OCI-M1 (cell line): ENCODE measurements at regions not wholly inside any gene's neighbourhood (a gene's known extent, or its start where the extent isn't known, plus 50 kb on each side); places are given as distances from the start of the nearest gene placed in this dataset.

Experiments used
- DNase-seq: peaks from one replicate; lab custom pipeline; 2025; lab: John Stamatoyannopoulos, UW

- DNase-seq = no peak
Observed at GRCh38 chr11:111091321-111091938, 154.1 kb upstream of the POU2AF2 start.

- DNase-seq = no peak
Observed at GRCh38 chr11:111089759-111090158, 155.8 kb upstream of the POU2AF2 start.

GRCh38 chr11:111088847-111089355 is 156.6 kb upstream of the POU2AF2 start:
- no peak for DNase-seq

GRCh38 chr11:111086058-111086457 is 159.5 kb upstream of the POU2AF2 start:
- no peak for DNase-seq

DNA sequence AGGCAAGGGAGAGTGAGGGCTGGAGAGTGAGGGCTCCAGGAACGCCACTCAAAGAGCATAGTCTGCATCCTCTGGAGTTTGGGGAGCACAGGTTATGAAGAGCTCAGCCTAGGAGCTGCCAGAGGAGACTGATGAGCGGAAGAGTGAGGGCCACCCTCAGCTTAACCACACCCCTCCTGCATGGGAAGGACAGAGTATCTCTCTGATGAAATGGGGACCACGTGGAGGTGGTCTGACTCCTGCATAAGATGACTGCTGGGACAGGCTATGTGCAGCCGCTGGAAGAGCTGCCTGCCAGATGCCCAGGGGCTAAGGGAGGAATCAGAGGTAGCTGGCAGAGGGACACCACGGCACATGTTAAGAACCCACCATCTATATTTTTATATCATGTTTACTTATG is 162.9 kb upstream of the POU2AF2 start:
- no peak for DNase-seq

- DNase-seq = no peak
Observed at GRCh38 chr11:111081021-111081511, 164.5 kb upstream of the POU2AF2 start.

GRCh38 chr11:111077530-111078322 is 167.8 kb upstream of the POU2AF2 start:
- DNase-seq = no peak

GRCh38 chr11:111069066-111069465 is 176.5 kb upstream of the POU2AF2 start:
- no peak for DNase-seq

- DNase-seq = no peak
Observed at GRCh38 chr11:111067994-111068393, 177.5 kb upstream of the POU2AF2 start.

- peak; percentile 23 for DNase-seq
Observed at GRCh38 chr11:111066846-111067245, 178.7 kb upstream of the POU2AF2 start.

GRCh38 chr11:111063726-111064517 is 181.6 kb upstream of the POU2AF2 start:
- no peak for DNase-seq

GRCh38 chr11:111062420-111062819 is 183.1 kb upstream of the POU2AF2 start:
- DNase-seq = no peak

GRCh38 chr11:111059726-111060125 is 185.8 kb upstream of the POU2AF2 start:
- no peak for DNase-seq

- no peak for DNase-seq
Observed at GRCh38 chr11:111049131-111049530, 196.4 kb upstream of the POU2AF2 start.

GRCh38 chr11:111047374-111047773 is 198.2 kb upstream of the POU2AF2 start:
- no peak for DNase-seq

- no peak for DNase-seq
Observed at GRCh38 chr11:111046291-111046690, 199.2 kb upstream of the POU2AF2 start.

DNA sequence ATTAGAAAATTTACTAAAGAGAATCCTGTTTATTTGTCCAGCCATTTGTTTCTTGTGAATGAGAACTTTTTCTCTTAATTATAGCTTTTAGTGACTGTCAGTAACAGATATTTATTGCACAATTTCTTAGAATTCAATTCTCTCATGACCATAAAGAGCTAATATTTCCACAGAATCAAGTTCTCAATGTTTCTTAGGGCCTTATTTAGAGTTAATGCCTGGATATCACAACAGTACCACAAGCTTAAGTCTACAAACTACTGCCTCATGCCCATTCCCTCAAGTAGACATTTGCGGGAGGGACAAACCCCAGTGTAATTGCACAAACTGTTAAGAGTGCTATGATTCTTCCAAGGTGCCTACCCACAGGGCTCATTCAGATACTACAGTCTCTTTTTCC is 199.7 kb upstream of the POU2AF2 start:
- no peak for DNase-seq

GRCh38 chr11:111045407-111045803 is 200.1 kb upstream of the POU2AF2 start:
- DNase-seq = no peak

GRCh38 chr11:111044751-111045406 is 200.6 kb upstream of the POU2AF2 start:
- no peak for DNase-seq

DNA sequence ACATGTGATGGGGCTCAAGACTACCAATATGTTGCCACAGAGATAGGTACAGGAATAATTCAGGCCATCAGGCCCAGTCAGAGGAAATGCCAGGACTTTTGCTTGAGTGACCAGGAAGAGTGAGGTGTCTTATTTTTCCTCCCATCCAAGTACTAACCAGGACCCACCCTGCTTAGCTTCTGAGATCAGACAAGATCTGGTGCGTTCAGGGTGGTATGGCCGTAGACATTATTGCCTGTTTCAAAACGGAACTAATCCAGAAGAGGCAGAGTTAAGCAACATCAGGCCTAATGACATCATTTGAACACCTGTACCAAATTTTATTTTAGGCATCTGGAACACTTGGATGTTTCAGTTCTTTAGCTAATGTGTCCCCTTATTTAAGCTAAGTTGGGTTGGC is 205.5 kb upstream of the POU2AF2 start:
- no peak for DNase-seq

DNA sequence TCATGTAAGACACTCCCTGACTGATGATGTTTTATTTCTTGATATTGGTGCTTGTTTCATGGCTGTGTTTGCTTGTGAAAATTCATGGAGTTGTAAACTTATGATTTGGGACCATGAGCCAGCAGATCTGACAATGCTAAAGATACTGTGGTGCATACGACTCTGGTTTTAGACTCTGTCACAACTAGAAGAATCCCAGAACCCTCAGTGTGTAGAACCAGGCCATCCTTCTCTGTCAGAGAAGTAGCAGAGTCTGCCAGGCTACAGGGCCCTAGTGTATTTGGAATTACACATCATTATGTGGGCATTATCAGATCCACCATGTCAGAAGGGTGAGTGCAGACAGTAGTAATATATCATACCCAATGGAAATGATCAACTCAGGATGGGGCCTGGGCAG is 209.8 kb upstream of the POU2AF2 start:
- no peak for DNase-seq

GRCh38 chr11:111026241-111026640 is 219.3 kb upstream of the POU2AF2 start:
- DNase-seq = no peak
